ENCODE measurements at regions not wholly inside any gene's neighbourhood (a gene's known extent, or its start where the extent isn't known, plus 50 kb on each side); places are given as distances from the start of the nearest gene placed in this dataset.

DNA sequence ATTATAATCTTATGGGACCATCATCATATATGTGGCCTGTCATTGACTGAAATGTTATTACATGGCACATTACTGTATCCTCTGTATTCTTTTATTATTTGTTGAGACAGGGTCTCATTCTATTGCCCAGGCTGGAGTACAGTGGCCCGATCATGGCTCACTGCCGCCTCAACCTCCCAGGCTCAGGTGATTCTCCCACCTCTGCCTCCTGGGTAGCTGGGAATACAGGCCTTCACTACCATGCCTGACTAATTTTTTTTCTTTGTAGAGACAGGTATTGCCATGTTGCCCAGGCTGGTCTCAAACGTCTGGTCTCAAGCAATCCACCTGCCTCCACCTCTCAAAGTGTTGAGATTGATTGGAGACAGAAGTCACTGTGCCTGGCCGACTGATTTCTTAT is 153.2 kb downstream of the RASSF9 start (continued):
- no peak for TF ChIP-seq SIX5 (IDR thresholded peaks at IDR 0.05; ENCODE audit: low read depth, low read length)
- no peak for TF ChIP-seq CEBPB (IDR thresholded peaks at IDR 0.05; ENCODE audit: low read depth, low read length)
- TF ChIP-seq, protein P1, sequence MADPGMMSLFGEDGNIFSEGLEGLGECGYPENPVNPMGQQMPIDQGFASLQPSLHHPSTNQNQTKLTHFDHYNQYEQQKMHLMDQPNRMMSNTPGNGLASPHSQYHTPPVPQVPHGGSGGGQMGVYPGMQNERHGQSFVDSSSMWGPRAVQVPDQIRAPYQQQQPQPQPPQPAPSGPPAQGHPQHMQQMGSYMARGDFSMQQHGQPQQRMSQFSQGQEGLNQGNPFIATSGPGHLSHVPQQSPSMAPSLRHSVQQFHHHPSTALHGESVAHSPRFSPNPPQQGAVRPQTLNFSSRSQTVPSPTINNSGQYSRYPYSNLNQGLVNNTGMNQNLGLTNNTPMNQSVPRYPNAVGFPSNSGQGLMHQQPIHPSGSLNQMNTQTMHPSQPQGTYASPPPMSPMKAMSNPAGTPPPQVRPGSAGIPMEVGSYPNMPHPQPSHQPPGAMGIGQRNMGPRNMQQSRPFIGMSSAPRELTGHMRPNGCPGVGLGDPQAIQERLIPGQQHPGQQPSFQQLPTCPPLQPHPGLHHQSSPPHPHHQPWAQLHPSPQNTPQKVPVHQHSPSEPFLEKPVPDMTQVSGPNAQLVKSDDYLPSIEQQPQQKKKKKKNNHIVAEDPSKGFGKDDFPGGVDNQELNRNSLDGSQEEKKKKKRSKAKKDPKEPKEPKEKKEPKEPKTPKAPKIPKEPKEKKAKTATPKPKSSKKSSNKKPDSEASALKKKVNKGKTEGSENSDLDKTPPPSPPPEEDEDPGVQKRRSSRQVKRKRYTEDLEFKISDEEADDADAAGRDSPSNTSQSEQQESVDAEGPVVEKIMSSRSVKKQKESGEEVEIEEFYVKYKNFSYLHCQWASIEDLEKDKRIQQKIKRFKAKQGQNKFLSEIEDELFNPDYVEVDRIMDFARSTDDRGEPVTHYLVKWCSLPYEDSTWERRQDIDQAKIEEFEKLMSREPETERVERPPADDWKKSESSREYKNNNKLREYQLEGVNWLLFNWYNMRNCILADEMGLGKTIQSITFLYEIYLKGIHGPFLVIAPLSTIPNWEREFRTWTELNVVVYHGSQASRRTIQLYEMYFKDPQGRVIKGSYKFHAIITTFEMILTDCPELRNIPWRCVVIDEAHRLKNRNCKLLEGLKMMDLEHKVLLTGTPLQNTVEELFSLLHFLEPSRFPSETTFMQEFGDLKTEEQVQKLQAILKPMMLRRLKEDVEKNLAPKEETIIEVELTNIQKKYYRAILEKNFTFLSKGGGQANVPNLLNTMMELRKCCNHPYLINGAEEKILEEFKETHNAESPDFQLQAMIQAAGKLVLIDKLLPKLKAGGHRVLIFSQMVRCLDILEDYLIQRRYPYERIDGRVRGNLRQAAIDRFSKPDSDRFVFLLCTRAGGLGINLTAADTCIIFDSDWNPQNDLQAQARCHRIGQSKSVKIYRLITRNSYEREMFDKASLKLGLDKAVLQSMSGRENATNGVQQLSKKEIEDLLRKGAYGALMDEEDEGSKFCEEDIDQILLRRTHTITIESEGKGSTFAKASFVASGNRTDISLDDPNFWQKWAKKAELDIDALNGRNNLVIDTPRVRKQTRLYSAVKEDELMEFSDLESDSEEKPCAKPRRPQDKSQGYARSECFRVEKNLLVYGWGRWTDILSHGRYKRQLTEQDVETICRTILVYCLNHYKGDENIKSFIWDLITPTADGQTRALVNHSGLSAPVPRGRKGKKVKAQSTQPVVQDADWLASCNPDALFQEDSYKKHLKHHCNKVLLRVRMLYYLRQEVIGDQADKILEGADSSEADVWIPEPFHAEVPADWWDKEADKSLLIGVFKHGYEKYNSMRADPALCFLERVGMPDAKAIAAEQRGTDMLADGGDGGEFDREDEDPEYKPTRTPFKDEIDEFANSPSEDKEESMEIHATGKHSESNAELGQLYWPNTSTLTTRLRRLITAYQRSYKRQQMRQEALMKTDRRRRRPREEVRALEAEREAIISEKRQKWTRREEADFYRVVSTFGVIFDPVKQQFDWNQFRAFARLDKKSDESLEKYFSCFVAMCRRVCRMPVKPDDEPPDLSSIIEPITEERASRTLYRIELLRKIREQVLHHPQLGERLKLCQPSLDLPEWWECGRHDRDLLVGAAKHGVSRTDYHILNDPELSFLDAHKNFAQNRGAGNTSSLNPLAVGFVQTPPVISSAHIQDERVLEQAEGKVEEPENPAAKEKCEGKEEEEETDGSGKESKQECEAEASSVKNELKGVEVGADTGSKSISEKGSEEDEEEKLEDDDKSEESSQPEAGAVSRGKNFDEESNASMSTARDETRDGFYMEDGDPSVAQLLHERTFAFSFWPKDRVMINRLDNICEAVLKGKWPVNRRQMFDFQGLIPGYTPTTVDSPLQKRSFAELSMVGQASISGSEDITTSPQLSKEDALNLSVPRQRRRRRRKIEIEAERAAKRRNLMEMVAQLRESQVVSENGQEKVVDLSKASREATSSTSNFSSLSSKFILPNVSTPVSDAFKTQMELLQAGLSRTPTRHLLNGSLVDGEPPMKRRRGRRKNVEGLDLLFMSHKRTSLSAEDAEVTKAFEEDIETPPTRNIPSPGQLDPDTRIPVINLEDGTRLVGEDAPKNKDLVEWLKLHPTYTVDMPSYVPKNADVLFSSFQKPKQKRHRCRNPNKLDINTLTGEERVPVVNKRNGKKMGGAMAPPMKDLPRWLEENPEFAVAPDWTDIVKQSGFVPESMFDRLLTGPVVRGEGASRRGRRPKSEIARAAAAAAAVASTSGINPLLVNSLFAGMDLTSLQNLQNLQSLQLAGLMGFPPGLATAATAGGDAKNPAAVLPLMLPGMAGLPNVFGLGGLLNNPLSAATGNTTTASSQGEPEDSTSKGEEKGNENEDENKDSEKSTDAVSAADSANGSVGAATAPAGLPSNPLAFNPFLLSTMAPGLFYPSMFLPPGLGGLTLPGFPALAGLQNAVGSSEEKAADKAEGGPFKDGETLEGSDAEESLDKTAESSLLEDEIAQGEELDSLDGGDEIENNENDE (IDR thresholded peaks at IDR 0.05; ENCODE audit: insufficient replicate concordance, low read length): no peak
- no peak for TF ChIP-seq SP2 (IDR thresholded peaks at IDR 0.05; ENCODE audit: low read length)
- TF ChIP-seq SIRT6 (IDR thresholded peaks at IDR 0.05; ENCODE audit: low read length): no peak
